22Rv1 (cell line): ENCODE measurements at regions not wholly inside any gene's neighbourhood (a gene's known extent, or its start where the extent isn't known, plus 50 kb on each side); places are given as distances from the start of the nearest gene placed in this dataset.

ENCODE experiments used
- H3K27ac ChIP-seq: fragments of 450-650 bp; 2 replicates; pipeline ENCODE4 v1.5.1; 2017
- ZFX ChIP-seq: fragments of 450-650 bp; IDR thresholded peaks from 2 replicates; pipeline ENCODE4 v1.6.1; 2017; ENCODE audit warnings: antibody characterized with exemption, borderline replicate concordance
- TF ChIP-seq, protein P1 (sequence below): fragments of 450-650 bp; IDR thresholded peaks from 2 replicates; pipeline ENCODE4 v1.5.1; 2017; ENCODE audit warnings: mild to moderate bottlenecking

DNA sequence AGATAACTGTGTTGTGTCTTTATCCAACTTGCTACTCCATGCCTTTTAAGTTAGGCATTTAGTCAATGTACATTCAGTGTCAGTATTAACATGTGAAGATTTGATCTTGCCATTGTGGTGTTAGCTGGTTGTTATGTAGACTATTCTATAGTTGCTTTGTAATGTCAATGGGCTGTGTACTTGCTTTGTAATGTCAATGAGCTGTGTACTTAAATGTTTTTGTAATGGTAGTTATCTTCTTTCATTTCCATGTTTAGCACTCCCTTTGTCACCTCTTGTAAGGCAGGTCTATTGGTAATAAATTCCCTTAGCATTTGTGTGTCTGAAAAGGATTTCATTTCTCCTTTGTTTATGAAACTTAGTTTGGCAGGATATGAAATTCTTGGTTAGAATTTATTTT, 53.4 kb downstream of the MC4R start:
- TF ChIP-seq, protein P1, sequence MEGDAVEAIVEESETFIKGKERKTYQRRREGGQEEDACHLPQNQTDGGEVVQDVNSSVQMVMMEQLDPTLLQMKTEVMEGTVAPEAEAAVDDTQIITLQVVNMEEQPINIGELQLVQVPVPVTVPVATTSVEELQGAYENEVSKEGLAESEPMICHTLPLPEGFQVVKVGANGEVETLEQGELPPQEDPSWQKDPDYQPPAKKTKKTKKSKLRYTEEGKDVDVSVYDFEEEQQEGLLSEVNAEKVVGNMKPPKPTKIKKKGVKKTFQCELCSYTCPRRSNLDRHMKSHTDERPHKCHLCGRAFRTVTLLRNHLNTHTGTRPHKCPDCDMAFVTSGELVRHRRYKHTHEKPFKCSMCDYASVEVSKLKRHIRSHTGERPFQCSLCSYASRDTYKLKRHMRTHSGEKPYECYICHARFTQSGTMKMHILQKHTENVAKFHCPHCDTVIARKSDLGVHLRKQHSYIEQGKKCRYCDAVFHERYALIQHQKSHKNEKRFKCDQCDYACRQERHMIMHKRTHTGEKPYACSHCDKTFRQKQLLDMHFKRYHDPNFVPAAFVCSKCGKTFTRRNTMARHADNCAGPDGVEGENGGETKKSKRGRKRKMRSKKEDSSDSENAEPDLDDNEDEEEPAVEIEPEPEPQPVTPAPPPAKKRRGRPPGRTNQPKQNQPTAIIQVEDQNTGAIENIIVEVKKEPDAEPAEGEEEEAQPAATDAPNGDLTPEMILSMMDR: no peak
- TF ChIP-seq ZFX: no peak
- no peak overlapping the region for H3K27ac ChIP-seq

DNA sequence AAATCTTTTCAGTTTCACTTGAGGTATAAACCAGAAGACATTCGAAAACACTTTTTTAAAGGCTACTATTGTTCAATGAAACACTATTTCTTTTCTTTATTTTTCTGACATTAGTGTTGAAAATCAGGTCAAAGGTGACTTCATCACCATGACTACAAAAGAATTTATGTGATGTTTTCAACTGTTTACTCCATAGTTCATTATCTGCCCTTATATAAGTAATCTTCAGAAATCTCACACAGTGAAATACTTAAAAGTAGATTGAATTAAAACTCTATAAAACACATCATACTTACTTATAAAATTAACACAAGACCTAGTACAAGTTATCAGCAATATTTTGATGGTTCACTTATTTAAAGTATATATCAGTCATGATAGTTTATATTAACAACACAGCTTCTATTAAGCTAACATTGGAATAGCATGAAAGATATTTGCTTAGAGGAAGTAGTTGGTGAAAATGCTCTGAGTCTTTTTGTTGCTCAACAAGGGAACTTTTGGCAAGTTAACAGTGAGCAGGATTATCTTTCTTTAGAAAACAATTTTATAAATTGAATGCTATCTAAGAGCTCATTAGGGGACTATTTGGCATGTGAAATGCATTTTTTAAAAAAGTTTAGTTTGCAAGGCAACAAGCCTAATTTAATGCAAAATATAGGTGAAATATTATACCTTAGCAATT, 60.8 kb downstream of the MC4R start:
- H3K27ac ChIP-seq: no peak overlapping the region
- TF ChIP-seq, protein P1: no peak
- TF ChIP-seq ZFX: no peak

DNA sequence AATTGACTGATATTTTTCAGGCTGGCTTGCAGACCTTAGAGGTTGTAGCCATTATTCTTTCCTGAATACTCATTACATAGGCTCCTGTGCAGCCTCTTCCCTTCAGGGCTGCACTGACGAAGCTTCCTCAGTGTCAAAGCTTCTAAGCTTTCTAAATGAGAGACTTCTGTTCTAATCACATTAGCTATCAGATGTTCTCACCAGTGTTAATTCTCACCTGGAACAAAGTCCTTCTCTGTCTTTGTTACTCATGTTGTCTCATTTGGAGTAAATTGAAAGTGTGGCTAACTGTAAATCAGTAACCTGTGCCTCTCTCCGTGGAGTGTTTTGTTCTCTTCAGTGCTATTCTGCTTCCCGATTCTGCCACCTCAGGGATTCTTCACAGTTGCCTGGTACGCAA, 76.9 kb downstream of the MC4R start:
- no peak overlapping the region for H3K27ac ChIP-seq
- TF ChIP-seq ZFX: no peak
- TF ChIP-seq, protein P1: no peak

DNA sequence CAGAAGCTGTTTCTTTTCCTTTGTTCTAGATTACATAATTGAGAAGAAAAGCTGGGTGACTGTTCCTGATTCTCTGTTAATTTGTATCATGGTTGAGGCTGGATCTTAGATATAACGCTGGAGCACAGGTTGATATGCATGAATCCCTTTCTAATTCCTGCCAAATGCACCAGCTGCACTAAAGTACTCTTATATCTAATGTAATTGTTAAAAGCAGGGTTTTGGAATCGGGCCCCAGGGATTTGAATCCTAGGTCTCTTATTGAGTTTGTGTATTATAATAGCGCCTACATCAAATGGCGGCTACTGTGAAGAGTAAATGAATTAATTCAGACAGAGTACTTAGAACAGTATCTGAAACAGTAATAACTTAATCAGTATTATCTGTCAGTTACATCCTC, 80.4 kb downstream of the MC4R start:
- H3K27ac ChIP-seq: no peak overlapping the region
- TF ChIP-seq ZFX: no peak
- TF ChIP-seq, protein P1: no peak

DNA sequence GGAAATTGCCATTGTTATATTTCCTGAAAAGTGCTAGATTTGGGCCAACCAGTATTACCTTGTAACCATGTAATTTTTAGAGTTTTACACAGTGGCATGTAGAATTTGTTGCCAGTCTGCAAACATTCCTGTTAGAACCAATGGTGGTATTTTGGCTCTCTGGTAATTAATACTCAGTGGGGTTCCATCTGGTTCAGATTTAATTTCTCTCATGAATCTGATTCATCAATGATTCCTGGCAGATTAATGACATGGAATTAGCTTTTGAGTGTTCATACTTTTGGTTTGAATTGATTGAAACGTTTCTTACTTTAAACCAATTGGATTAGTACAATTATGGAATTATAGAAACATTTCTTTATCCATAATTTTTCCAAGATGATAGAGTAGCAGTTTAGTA, 93.2 kb downstream of the MC4R start:
- no peak overlapping the region for H3K27ac ChIP-seq
- TF ChIP-seq ZFX: no peak
- TF ChIP-seq, protein P1: no peak

DNA sequence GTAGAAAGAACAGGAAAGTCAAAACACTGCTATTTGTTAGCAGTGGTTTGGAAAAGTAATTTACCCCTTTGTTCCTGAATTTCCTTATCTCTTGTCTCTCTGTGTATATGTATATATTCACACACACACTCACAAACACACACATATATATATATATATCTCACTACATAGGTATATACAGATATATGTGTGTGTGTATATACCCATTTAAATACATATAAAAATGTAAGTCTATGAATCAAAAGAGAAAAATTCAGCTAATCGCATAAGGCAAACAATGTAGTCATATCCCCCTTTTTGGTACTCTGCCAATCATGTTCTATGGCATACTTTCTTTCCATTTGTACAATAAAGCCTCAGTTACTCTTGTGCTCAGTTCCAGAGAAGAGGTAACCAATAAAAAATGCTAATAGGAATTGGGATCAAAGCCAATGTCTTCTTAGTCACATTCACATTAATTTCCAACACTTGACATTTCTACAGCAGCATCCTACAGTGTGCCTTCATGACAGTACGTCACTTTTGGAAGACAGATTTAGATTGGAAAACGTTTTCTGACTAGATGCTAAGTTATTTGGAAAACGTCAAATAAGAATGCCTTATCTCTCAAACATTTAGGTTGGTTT, 94.6 kb downstream of the MC4R start:
- H3K27ac ChIP-seq: no peak overlapping the region
- TF ChIP-seq, protein P1: no peak
- no peak for TF ChIP-seq ZFX

DNA sequence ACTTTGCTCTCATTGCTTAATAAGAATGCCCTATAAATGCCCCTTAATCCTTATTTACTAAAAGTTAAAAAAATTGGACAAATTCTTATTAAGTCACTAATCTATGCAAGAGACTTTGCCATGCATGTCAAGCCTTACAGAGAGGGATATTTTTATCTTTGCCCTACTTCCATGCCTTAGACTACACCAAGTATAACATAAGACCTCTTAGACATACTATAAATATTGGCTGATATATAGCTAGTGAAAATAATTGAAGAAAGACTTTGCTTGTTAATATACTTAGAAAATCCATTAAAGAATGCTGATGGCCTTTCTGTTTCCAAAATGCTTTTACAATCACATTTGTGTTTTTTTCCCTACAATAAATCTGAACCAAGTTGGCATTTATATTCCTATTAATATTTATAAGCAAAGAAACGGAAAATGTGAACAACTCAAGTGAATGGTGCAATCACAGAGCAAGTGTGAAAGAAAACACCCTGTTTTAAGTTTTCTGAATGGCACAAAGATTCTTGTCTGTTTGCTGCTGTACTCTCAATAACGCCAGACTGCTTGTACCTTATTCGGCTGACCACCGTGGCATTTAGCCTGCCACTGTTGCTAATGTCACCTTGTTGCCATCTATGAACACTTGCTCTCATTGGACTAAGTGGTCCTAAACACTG, 105.0 kb downstream of the MC4R start:
- TF ChIP-seq, protein P1: no peak
- TF ChIP-seq ZFX: no peak
- no peak overlapping the region for H3K27ac ChIP-seq
